Erythroblast (primary cell): ENCODE measurements at regions not wholly inside any gene's neighbourhood (a gene's known extent, or its start where the extent isn't known, plus 50 kb on each side); places are given as distances from the start of the nearest gene placed in this dataset.

Source experiments
- DNase-seq, 2 experiments: peaks; one replicate each; lab custom pipeline; 2025; lab: John Stamatoyannopoulos, UW
- GATA1 ChIP-seq: IDR thresholded peaks from 2 replicates; pipeline ENCODE4 v1.6.1; 2011; ENCODE audit warnings: low read depth, mild to moderate bottlenecking, control low read depth, low read length, moderate library complexity
- POLR2A ChIP-seq: IDR thresholded peaks from 2 replicates; pipeline ENCODE4 v1.6.1; 2011; ENCODE audit warnings: mild to moderate bottlenecking, low read length

DNA sequence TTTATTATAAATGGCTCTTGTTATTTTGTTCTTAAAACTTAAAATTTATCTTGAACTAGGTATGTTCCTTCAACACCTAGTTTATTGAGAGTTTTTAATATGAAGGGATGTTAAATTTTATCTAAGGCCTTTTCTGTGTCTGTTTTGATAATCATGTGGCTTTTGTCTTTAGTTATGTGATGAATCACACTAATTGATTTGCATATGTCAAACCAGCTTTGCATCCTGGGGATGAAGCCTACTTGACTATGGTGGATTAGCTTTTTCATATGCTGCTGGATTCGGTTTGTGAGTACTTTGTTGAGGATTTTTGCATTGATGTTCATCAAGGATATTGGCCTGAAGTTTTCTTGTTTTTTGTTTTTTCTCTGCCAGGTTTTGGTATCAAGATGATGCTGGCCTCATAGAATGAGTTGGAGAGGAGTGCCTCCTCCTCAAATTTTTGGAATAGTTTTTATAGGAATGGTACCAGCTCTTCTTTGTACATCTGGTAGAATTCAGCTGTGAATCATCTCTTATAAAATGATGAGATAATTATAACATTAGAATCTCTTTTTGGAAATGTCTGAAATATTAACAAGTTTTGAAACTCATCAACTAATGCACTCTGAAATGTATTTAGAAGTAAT is 78.7 kb upstream of the AGR3 start:
- TF ChIP-seq POLR2A (no peak), GATA1 (no peak)
- DNase-seq: no peak

- no peak for TF ChIP-seq GATA1
- no peak for TF ChIP-seq POLR2A
These were observed 79.9 kb upstream of the AGR3 start for GRCh38 chr7:16961641-16962040.

GRCh38 chr7:16963044-16963443 is 81.3 kb upstream of the AGR3 start:
- no peak for TF ChIP-seq POLR2A
- no peak for TF ChIP-seq GATA1
- no peak for DNase-seq

More at GRCh38 chr7:16961641-16962040, 79.9 kb upstream of the AGR3 start:
- DNase-seq: no peak

DNA sequence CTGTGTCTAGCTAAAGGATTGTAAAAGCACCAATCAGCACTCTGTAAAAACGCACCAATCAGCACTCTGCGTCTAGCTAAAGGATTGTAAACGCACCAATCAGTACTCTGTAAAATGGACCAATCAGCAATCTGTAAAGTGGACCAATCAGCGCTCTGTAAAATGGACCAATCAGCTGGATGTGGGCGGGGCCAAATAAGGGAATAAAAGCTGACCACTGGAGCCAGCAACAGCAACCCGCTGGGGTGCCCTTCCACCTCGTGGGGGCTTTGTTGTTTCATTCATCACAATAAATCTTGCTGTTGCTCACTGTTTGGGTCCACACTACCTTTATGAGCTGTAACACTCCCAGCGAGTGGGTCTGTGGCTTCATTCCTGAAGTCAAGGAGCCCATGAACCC is 83.9 kb upstream of the AGR3 start:
- peak in 1 of 2 experiments; percentile 3 for DNase-seq

DNA sequence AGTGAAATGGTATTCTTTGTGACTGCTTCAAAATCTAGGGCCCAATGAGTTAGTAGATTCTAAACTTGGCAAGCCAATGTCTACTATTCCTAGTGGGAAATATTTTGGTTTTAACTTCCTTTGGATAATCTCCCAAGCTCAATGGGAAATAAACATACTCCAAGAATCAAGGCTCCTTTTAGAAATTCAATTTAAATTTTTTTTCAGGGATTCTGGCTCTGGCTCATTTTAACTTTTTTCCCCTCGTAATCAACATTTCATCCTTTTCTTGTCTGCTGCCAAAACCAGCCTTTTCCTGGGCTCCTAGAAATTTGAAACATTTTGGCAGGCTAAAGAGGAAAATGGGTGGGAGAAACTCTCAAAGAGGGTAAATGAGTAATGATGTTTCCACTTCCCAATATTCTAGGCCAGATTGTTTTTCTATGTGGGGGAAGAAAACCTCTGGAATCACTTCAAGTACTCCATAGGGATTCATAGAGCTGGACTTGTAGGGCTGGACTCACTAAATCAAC is 85.6 kb upstream of the AGR3 start:
- no peak for DNase-seq
- TF ChIP-seq GATA1 (no peak), POLR2A (no peak)

GRCh38 chr7:16970732-16971482 is 89.1 kb upstream of the AGR3 start:
- DNase-seq: no peak
- TF ChIP-seq POLR2A: no peak
- no peak for TF ChIP-seq GATA1

DNA sequence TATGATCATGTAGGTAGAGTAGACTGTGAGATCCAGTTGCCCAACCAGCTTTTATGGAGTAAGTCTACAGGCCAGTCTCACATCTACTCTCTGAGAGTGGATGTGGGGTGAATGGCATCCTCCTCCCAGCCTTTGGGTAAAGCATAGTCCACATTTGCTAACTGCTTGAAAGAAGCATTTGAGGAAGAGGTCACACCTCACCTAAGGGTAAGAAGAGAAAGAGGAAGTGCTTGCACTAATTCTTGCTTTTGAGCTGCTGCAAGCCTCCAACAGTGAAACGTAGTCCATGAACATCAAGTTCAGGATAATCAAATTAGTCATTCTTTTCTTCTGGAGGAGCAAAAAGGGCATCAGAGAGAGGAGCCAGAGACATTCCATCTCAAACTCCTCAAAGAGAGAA is 93.9 kb upstream of the AGR3 start:
- DNase-seq: no peak
- TF ChIP-seq GATA1 (no peak), POLR2A (no peak)

GRCh38 chr7:16978358-16979244 is 96.8 kb upstream of the AGR3 start:
- DNase-seq: no peak
- no peak for TF ChIP-seq POLR2A
- TF ChIP-seq GATA1: no peak

DNA sequence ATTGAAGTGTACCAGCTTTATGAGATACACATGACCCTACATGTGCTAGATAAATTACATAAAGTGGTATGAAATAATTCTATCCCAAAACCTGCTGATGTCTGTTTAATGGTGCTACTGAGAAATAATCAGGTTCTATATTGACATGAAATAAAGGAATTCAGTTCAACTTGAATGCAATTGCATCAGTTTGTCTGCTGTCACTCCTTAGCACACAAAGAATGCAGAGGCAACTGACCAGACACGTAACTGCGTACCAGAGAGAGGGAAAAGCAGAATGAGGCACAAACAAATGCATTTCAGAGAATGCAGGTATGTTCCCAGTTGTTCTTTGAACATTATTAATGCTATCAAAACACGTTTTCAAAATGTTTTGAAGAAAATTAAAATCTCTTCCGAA is 98.8 kb upstream of the AGR3 start:
- TF ChIP-seq POLR2A: no peak
- no peak for TF ChIP-seq GATA1

DNA sequence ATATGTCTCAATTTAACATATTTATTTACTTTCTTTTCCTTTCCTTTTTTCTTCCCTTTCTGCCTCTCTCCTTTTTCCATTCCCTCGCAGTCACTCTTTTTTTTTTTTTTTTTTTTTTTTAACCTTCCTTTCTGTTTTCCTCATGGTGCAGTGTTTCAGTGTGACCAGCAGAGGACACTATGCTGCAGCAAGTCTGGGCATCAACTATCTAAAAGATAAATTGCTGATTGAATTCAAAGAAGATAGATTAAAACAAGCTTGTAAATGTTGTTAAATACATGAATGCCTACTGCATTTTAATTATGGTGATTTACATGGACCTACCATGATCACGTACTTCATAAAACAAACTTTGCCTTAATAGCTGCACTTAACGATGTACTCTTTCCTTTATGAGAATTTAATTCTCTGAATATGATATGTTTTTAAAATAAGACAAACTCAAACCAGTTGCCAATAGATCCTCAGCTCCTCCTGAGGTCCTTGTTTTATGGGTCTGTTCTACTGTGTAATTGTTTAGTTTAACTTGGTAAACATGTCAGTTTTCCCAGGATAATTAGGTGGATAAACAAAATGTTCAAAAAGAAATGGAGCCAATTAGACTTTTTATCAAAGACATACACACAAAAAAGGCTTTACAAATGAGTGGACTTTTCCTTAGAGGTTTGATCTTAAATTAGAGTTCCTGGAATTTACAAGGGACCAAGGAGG is 101.0 kb upstream of the AGR3 start:
- DNase-seq: peak; percentile 30 to 57
- no peak for TF ChIP-seq POLR2A
- TF ChIP-seq GATA1: no peak

More for the DNA sequence above, 98.8 kb upstream of the AGR3 start:
- no peak for DNase-seq

- DNase-seq: no peak
- TF ChIP-seq GATA1 (no peak), POLR2A (no peak)
These were observed 102.6 kb upstream of the AGR3 start for GRCh38 chr7:16984375-16984774.

DNA sequence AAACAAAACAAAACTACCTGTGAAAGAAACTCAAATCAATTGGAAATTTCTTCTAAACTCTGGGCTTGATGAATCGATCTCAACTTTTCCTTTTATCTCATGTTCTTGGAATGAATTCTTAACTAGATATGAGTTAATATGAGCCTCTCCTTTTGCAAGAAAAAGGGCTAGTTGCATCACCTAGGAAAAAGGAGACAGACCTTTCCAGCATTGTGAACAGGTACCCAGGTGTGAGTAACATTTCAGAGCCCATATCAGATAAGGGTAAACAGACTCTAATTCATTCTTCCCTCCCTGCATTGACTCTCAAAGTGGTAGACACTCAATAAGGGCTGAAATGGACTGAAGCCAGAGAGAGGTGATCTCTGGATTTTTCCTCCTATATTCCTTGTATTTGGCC is 103.8 kb upstream of the AGR3 start:
- no peak for TF ChIP-seq POLR2A
- no peak for TF ChIP-seq GATA1
- no peak for DNase-seq

GRCh38 chr7:16986755-16987154 is 105.0 kb upstream of the AGR3 start:
- no peak for DNase-seq
- TF ChIP-seq POLR2A: no peak
